Activated T-cell treated with anti-CD3 and anti-CD28 coated beads, Interleukin-2, amount 50 U/mL, for 72 hours (primary cell): ENCODE measurements at regions not wholly inside any gene's neighbourhood (a gene's known extent, or its start where the extent isn't known, plus 50 kb on each side); places are given as distances from the start of the nearest gene placed in this dataset.

Source experiments
- ATAC-seq, 2 donors: fragments of 150-1000 bp; cut with Tn5 transposase; replicated peaks in 1 of 2; 2 replicates each; pipeline ENCODE4 v1.10.0; 2021; ENCODE audit warnings: moderate library complexity in 2 of 2, mild to moderate bottlenecking in 1 of 2
- DNase-seq, 2 donors: peaks; one replicate each; pipeline ENCODE4 v3.0.0; 2021 to 2022; ENCODE audit warnings: mixed read lengths in 1 of 2
- H3K27ac Mint-ChIP-seq: one replicate; pipeline ENCODE4 v1.8.0; 2022; ENCODE audit warnings: mild to moderate bottlenecking, moderate library complexity, mixed read lengths
- H3K27me3 Mint-ChIP-seq: one replicate; pipeline ENCODE4 v1.8.0; 2022; ENCODE audit warnings: low read depth, mixed read lengths
- H3K36me3 Mint-ChIP-seq, 2 donors: one replicate each; pipeline ENCODE4 v1.8.0; 2022; ENCODE audit warnings: mixed read lengths in 2 of 2, mild to moderate bottlenecking in 1 of 2; ENCODE audit not compliant: insufficient read depth in 2 of 2
- H3K4me1 Mint-ChIP-seq: one replicate; pipeline ENCODE4 v1.8.0; 2022; ENCODE audit warnings: low read depth, mixed read lengths
- H3K4me3 Mint-ChIP-seq, 2 donors: one replicate each; pipeline ENCODE4 v1.8.0; 2022; ENCODE audit warnings: mild to moderate bottlenecking in 2 of 2, mixed read lengths in 2 of 2, moderate library complexity in 2 of 2
- H3K9me3 Mint-ChIP-seq, 2 donors: one replicate each; pipeline ENCODE4 v1.8.0; 2022; ENCODE audit warnings: mixed read lengths in 2 of 2

DNA sequence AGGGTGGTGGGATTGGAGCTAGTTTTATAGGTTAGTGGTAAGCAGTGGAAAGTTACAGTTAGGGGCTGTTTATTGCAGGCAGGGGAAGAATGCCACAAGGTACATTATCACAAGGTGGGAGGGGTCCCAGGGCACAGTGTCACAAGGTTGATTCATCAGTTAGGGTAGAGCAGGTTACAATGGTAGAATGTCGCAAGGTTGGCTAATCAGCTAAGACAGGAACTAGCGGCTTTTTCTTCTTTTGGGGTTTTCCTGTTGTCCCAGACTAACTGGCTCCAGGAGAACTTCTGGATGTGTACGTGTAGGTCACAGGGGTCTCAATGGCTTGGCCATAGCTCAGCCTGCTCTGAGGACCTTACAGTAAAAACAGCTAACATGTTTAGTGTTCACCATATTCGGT, 1221.1 kb downstream of the SLITRK1 start:
- no peak overlapping the region for H3K4me3 Mint-ChIP-seq

GRCh38 chr13:82658811-82659210, 1223.5 kb downstream of the SLITRK1 start:
- Mint-ChIP-seq H3K9me3 (no peaks in the 10 kb centered on the region), H3K27ac (no peak overlapping the region), H3K4me3 (no peak overlapping the region), H3K4me1 (no peaks in the 10 kb centered on the region), H3K36me3 (no peaks in the 10 kb centered on the region), H3K27me3 (no peaks in the 10 kb centered on the region)
- DNase-seq, result no peak
- no peak for ATAC-seq

More for the DNA sequence above, 1221.1 kb downstream of the SLITRK1 start:
- Mint-ChIP-seq H3K27ac (no peak overlapping the region), H3K4me1 (no peaks in the 10 kb centered on the region), H3K36me3 (no peaks in the 10 kb centered on the region), H3K27me3 (no peaks in the 10 kb centered on the region), H3K9me3 (no peaks in the 10 kb centered on the region)
- ATAC-seq (no peak), DNase-seq (no peak)

DNA sequence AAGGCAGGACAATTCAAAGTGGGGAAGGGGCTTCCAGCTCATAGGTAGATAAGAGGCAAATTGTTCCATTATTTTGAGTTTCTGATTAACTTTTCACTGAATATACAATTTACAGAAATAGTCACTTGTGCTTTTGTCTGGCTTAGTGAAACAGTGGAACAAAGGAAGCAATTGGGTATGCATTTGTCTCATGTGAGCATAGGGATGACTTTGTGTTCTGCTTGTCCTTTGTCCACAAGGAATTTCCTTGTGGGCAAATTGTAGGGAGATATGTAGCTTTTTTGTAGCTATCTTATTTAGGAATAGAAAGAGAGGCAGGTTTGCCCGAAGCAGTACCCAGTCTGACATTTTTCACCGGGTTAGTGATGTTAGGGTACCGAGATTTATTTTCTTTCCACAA, 1224.8 kb downstream of the SLITRK1 start:
- no peaks in the 10 kb centered on the region for H3K4me1 Mint-ChIP-seq
- no peaks in the 10 kb centered on the region for H3K36me3 Mint-ChIP-seq
- no peaks in the 10 kb centered on the region for H3K27me3 Mint-ChIP-seq
- no peak for ATAC-seq
- no peak overlapping the region for H3K27ac Mint-ChIP-seq
- no peak for DNase-seq
- no peak overlapping the region for H3K4me3 Mint-ChIP-seq
- no peaks in the 10 kb centered on the region for H3K9me3 Mint-ChIP-seq

- no peak for DNase-seq
- H3K4me3 Mint-ChIP-seq, result no peak overlapping the region
- H3K36me3 Mint-ChIP-seq, result no peaks in the 10 kb centered on the region
- ATAC-seq, result no peak
- H3K4me1 Mint-ChIP-seq, result no peaks in the 10 kb centered on the region
- no peak overlapping the region for H3K27ac Mint-ChIP-seq
- no peaks in the 10 kb centered on the region for H3K9me3 Mint-ChIP-seq
- H3K27me3 Mint-ChIP-seq, result no peaks in the 10 kb centered on the region
These were observed 1227.1 kb downstream of the SLITRK1 start for GRCh38 chr13:82654861-82655855.

DNA sequence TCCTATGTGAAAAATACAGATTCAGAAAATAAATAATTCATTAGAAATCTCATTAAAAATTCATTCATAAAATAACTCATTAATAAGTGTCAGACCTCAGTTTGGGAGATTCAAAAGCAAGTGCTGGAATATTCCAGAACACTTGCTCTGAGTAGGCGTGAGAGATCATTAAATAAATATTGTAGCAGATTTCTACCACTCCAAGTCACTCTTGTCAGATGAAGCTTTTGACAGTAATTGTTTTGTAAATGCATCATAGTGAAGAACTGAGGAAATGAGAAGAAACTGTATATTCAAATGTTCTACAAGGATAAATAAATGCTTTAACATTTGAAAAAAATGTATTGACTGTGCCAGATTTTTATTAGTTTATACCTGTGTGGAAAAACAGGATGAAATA, 1228.1 kb downstream of the SLITRK1 start:
- DNase-seq (no peak), ATAC-seq (no peak)
- H3K27me3 Mint-ChIP-seq, result no peaks in the 10 kb centered on the region
- H3K4me3 Mint-ChIP-seq, result no peak overlapping the region
- H3K27ac Mint-ChIP-seq, result no peak overlapping the region
- H3K4me1 Mint-ChIP-seq, result no peaks in the 10 kb centered on the region
- no peaks in the 10 kb centered on the region for H3K9me3 Mint-ChIP-seq
- no peaks in the 10 kb centered on the region for H3K36me3 Mint-ChIP-seq

DNA sequence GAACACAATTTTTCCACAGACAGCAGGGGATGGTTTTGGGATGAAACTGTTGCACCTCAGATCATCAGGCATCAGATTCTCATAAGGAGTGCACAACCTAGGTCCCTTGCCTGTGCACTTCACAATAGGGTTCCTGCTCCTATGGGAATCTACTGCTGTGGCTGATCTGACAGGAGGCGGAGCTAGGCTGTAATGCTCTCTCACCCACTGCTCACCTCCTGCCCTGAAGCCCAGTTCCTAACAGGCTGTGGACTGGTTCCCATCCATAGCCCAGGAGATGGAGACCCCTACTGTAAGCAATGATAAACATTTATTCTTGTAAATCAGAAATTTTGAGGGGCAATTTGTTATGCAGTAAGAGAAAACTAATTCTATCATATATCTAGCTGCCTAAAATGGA, 1234.7 kb downstream of the SLITRK1 start:
- Mint-ChIP-seq H3K4me1 (no peaks in the 10 kb centered on the region), H3K36me3 (no peaks in the 10 kb centered on the region), H3K27ac (no peak overlapping the region), H3K27me3 (no peaks in the 10 kb centered on the region), H3K9me3 (no peaks in the 10 kb centered on the region), H3K4me3 (no peak overlapping the region)
- ATAC-seq, result no peak
- DNase-seq, result no peak

DNA sequence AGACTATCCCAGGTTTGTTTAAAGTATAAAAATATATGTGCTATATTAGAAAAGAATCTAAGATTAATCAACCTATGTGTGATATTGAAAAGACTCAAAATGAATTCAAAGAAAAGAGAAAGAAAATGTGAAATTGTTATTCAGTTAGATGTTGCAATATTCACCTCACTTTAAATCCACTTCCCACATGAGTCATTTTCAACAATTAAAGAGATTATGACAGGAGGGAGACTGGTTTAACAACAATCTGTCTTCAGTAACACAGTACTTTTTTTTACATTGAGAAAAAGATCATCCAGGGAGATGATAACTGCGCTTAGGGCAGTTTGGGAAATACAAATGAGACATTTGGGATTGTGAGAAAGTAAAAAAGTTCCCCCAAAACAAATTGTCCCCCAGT, 1246.2 kb downstream of the SLITRK1 start:
- H3K4me1 Mint-ChIP-seq, result no peaks in the 10 kb centered on the region
- ATAC-seq (no peak), DNase-seq (no peak)
- no peaks in the 10 kb centered on the region for H3K27me3 Mint-ChIP-seq
- no peak overlapping the region for H3K4me3 Mint-ChIP-seq
- H3K9me3 Mint-ChIP-seq, result peaks cover 2 to 6% of the 10 kb centered on the region in 2 donors
- no peak overlapping the region for H3K27ac Mint-ChIP-seq
- peaks cover 0 to 1% of the 10 kb centered on the region in 2 donors for H3K36me3 Mint-ChIP-seq

DNA sequence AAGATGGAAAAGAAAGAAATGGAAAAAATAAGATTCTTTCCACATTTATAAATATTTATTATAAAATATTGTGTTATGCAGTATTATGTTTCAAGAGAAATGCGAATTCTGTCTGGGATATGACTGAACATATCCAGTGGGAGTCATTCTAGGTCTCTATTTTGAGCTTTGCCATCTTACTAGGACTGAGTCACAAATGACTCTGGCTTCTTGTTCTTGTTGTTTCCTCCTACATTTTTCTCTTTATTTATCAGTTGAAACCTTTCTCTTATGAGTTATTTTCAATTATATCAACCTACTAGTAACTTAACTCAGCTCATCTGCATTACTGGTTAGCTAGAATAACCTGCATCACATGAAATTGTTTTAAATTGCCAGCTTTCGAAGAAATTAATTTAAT, 1247.3 kb downstream of the SLITRK1 start:
- H3K4me3 Mint-ChIP-seq, result no peak overlapping the region

DNA sequence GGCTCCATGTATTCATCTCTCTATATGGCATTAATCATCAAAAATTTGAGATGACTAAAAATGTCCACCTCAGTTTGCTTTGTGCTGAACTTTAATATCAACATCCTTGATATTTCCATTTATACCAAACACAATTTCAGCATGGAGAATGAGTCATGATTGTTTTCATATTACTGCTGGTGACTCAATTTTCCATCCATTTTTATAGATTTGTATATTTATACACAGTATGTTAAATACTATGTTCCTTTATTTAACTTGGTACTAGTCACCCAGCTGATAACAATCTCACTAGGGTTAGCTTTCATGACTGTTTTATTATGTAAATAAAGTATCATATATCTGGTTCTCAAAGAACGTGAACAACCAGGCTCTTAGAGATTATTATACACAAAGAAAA, 1255.1 kb downstream of the SLITRK1 start:
- DNase-seq (no peak), ATAC-seq (no peak)
- no peaks in the 10 kb centered on the region for H3K27me3 Mint-ChIP-seq
- H3K27ac Mint-ChIP-seq, result no peak overlapping the region
- no peaks in the 10 kb centered on the region for H3K36me3 Mint-ChIP-seq
- no peaks in the 10 kb centered on the region for H3K4me1 Mint-ChIP-seq
- H3K4me3 Mint-ChIP-seq, result no peak overlapping the region
- H3K9me3 Mint-ChIP-seq, result no peaks in the 10 kb centered on the region

More for the DNA sequence above, 1247.3 kb downstream of the SLITRK1 start:
- H3K9me3 Mint-ChIP-seq, result peaks cover 2 to 6% of the 10 kb centered on the region in 2 donors
- H3K27ac Mint-ChIP-seq, result no peak overlapping the region
- DNase-seq (no peak), ATAC-seq (no peak)
- peaks cover 0 to 1% of the 10 kb centered on the region in 2 donors for H3K36me3 Mint-ChIP-seq
- H3K27me3 Mint-ChIP-seq, result no peaks in the 10 kb centered on the region
- H3K4me1 Mint-ChIP-seq, result no peaks in the 10 kb centered on the region

DNA sequence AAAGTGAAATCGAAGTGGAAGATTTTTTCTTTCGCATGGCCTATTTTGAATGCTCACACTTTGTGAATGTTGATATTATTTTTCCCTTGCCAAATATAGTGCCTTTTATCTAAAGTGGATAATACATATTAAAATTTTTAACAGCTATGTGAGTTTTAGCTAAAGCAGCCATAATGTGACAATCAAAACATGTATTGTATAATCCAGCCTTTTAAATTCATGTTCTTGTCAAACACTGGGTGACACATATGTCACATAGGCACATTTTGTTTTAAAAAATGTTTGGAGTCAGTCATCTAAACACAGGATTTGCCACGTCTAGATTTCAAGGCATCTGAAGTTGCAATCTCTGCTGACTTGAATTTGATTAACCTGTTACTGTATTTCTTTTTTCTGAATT, 1256.6 kb downstream of the SLITRK1 start:
- H3K4me3 Mint-ChIP-seq, result no peak overlapping the region

DNA sequence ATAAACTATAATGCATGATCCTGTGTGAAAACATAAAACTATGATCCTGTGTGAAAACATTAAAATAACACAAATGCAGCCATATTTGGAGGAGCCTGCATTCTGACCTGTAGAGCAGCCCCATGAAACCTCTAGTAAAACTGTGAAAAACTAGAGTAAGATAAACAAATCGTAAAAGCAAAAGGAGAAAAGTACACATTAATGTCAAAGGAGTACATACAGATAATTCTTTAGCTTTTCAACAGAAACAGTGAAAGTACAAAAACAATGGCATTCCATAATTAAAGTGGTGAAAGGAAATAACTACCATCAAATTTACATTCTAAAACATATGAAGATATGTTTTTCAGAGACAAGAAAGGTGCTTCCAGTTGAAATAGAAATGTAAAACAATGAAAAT, 1267.2 kb downstream of the SLITRK1 start:
- Mint-ChIP-seq H3K36me3 (no peaks in the 10 kb centered on the region), H3K9me3 (peaks cover 0 to 1% of the 10 kb centered on the region in 2 donors), H3K4me1 (no peaks in the 10 kb centered on the region), H3K27me3 (no peaks in the 10 kb centered on the region), H3K4me3 (no peak overlapping the region), H3K27ac (no peak overlapping the region)
- DNase-seq (no peak), ATAC-seq (no peak)

More for the DNA sequence above, 1256.6 kb downstream of the SLITRK1 start:
- no peak overlapping the region for H3K27ac Mint-ChIP-seq
- no peaks in the 10 kb centered on the region for H3K4me1 Mint-ChIP-seq
- no peaks in the 10 kb centered on the region for H3K27me3 Mint-ChIP-seq
- no peaks in the 10 kb centered on the region for H3K36me3 Mint-ChIP-seq
- no peak for ATAC-seq
- peaks cover 0 to 2% of the 10 kb centered on the region in 2 donors for H3K9me3 Mint-ChIP-seq
- DNase-seq, result no peak

DNA sequence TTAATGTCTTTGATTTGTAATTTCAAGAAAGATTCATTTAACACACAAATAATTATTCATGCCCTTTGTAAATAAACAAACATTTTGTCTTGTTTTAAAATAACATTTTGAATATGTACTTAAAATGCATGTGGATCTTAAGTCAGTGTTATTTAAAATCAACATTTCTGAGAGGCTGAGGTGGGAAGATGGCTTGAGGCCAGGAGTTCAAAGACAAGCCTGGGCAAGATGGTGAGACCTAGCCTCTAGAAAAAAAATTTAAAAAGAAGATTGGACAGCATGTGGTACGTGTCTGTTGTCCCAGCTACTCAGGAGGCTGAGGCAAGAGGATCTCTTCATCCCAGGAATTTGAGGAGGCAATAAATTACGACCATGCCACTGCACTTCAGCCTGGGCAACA, 1268.2 kb downstream of the SLITRK1 start:
- DNase-seq (no peak), ATAC-seq (no peak)
- no peaks in the 10 kb centered on the region for H3K27me3 Mint-ChIP-seq
- no peaks in the 10 kb centered on the region for H3K4me1 Mint-ChIP-seq
- H3K4me3 Mint-ChIP-seq, result no peak overlapping the region
- H3K9me3 Mint-ChIP-seq, result peaks cover 0 to 2% of the 10 kb centered on the region in 2 donors
- no peak overlapping the region for H3K27ac Mint-ChIP-seq
- H3K36me3 Mint-ChIP-seq, result no peaks in the 10 kb centered on the region

- H3K27ac Mint-ChIP-seq, result no peak overlapping the region
- ATAC-seq, result no peak
- peaks cover 1 to 2% of the 10 kb centered on the region in 2 donors for H3K36me3 Mint-ChIP-seq
- H3K4me1 Mint-ChIP-seq, result no peaks in the 10 kb centered on the region
- peaks cover 9 to 12% of the 10 kb centered on the region in 2 donors for H3K9me3 Mint-ChIP-seq
- DNase-seq, result no peak
- H3K4me3 Mint-ChIP-seq, result no peak overlapping the region
- no peaks in the 10 kb centered on the region for H3K27me3 Mint-ChIP-seq
These were observed 1276.3 kb downstream of the SLITRK1 start for GRCh38 chr13:82606008-82606407.

DNA sequence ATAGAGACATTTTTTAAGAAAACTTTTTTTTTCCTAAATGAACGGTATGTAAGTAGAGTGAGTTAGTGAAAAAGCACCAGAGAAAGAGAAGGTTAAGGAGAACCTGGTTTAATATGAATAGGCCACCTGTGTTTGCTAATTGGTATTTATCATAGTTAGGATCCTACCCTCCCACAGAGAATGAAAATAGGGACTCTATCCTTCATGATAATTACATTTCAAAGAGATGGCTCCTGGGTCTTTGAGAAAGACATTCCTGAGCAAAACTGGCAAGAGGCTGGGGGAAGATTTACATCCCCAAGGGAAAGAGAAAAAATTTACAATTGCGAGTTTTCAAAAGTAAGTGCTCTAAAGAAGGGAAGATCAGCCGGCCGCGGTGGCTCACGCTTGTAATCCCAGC, 1284.5 kb downstream of the SLITRK1 start:
- Mint-ChIP-seq H3K4me3 (no peak overlapping the region), H3K27me3 (no peaks in the 10 kb centered on the region), H3K9me3 (peaks cover 0 to 5% of the 10 kb centered on the region in 2 donors), H3K4me1 (no peaks in the 10 kb centered on the region), H3K36me3 (peaks cover 0 to 1% of the 10 kb centered on the region in 2 donors), H3K27ac (no peak overlapping the region)
- ATAC-seq (no peak), DNase-seq (no peak)
